DMS153 (cell line): ENCODE measurements at regions not wholly inside any gene's neighbourhood (a gene's known extent, or its start where the extent isn't known, plus 50 kb on each side); places are given as distances from the start of the nearest gene placed in this dataset.
A peak's percentile ranks its signal among the peaks of the same experiment; 100 is the strongest.
"Not testable (repeated sequence)": the region's sequence is repeated elsewhere in the genome, so short reads cannot be mapped to it uniquely, and the experiment has no call there.

ENCODE experiments used
- DNase-seq: peaks from one replicate; lab custom pipeline; 2025; lab: John Stamatoyannopoulos, UW

DNA sequence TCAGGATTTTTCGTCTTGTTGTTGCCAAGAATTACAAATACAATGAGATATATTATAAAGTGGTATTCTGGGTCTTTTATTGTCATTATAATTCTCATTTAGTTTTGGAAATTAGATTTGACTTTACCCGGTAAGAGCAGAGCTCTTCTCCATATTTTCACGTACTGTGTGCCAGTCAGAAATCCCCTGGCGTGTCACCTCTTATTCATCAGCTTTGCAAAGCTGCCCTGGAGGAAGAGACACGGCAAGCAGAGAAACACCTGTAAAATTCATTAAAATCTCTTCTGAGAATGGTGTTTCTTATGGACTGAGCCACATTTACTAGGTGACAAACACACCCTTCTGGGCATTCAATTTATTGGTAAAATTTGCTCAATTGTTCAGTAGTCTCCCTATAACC lies 440.4 kb downstream of the HINT1 start:
- DNase-seq = no peak

DNA sequence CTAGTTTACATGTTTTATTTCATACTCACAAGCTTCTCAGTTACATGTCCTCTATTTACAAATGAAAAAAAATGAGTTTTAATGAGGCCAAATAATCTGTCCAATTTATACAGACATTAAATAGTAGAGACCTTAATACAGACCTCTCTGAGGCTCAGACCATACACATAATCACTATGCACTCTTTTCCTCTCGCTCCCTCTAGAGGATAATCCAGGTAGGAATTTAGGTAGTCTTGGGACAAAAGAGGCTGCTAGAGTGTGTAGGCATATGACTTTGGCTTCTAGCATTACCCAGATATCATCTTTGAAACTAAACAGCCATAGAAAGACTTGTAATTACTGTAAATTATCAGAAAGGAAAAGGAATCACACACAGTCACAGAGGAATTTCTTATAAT lies 444.7 kb downstream of the HINT1 start:
- DNase-seq = peak; percentile 3

GRCh38 chr5:130715541-130715940 lies 449.5 kb downstream of the HINT1 start:
- no peak for DNase-seq

- no peak for DNase-seq
Observed at GRCh38 chr5:130714200-130714599, 450.9 kb downstream of the HINT1 start.

- DNase-seq = no peak
Observed at GRCh38 chr5:130712324-130712723, 452.7 kb downstream of the HINT1 start.

DNA sequence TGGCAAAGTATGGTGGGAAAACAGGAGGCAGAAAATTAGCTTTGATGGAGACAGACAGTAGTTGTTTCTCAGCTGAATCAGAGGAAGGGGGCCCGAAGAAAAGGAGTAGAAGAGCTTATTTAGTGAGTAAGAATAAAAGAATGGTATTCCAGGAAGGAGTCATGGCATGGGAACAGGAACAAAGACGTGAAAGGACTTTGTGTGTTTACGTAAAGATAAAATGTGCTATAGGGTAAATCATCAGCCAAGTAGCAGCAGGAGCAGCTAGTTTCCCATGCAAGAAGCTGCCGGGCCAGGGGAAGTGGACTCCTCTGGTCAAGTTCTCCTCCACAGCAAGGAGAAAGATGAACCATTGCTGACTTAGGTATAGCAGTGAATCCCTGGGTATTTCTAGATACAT lies 454.5 kb downstream of the HINT1 start:
- no peak for DNase-seq

DNA sequence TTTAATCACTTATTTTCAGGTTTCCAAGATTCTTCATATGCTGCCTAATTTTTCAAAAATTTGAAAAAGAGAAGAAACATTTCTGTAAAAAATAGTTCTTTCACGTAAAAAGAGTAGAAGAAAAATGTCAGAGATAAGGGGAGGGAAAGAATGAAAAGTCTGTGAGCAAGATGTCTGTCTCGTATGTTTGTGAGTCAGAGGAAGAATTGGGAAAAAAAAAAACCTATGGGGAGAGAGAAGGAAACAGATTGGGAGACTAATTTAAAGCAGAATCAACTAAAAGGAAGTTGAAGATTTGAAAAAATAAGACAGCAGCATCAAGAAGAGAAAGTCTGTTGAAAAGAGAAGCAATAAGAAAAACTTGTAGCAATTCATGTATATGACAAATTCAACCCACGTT lies 456.3 kb downstream of the HINT1 start:
- no peak for DNase-seq

- DNase-seq = no peak
Observed at GRCh38 chr5:130706696-130707095, 458.4 kb downstream of the HINT1 start.

DNA sequence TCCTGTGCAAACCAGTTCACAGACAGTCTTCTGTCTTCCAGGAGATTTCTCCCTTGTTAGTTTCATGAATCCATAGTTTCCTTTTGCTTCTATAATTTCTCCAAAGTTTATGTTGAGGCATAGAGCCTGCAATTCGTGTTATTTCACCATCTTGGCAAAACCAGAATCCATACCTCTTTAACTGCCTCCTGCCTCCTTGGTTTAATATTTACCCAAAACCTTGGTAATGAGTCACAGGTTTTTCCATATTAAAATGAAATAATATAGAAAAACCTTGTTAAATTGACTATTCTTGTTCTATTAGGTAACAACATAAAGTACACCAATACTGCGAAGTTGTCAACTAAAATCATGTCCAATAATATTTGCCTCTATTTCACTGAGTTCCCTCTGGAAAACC lies 459.7 kb downstream of the HINT1 start:
- no peak for DNase-seq

GRCh38 chr5:130693509-130693908 lies 471.5 kb downstream of the HINT1 start:
- DNase-seq = no peak

DNA sequence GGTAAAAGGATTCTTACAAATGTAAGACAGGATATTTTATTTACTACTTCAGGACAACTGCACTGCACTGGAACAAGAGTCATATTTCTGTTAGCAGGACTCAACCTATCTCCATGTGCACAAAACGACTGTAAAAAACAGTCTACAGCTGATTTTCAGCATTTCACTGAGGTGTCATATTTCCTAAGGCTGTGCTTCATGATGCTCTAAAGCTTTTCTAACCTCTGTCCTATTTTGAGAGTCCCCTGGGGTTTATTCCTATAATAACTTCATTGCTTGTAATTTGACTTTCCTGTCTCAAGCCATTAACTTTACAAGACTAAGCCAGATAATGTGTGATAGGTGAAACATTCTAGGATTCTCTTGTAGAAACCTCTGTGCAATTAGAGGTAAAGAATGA lies 472.3 kb downstream of the HINT1 start:
- DNase-seq = no peak

GRCh38 chr5:130689831-130690230 lies 475.2 kb downstream of the HINT1 start:
- DNase-seq = no peak

DNA sequence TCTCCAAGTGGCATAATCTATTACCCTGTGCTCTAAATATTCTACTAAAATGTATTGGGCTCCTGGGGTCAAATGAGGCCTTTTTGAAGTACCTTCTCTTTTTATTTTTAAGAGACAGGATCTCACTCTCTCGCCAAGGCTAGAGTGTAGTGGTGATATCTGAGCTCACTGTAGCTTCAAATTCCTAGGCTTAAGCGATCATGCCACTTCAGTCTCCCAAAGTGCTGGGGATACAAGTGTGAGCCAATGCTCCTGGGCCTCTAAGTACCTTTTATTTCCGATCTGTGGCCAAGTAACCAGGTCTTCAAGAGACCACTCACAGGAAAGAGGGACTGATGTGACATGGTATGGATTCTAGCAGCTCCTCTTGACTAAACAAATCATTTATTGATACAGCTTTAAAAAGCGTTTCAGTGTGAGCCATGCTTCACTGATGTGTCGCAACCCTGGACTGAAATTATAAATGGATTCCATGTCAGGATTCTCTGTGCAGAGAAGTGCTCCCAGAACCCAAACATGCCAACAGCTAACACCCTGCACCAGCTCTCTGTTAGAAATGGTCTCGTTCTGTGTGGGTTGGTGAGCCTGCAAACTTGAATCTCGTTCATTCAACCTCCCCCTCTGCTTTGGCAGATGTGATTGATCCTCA lies 477.8 kb downstream of the HINT1 start:
- DNase-seq = no peak

GRCh38 chr5:130678637-130679036 lies 486.4 kb downstream of the HINT1 start:
- no peak for DNase-seq

GRCh38 chr5:130666462-130666861 lies 498.6 kb downstream of the HINT1 start:
- no peak for DNase-seq

- DNase-seq = no peak
Observed at GRCh38 chr5:130652176-130652575, 512.9 kb downstream of the HINT1 start.

GRCh38 chr5:130651440-130651839 lies 513.6 kb downstream of the HINT1 start:
- no peak for DNase-seq

- DNase-seq = no peak
Observed at GRCh38 chr5:130643321-130643720, 521.7 kb downstream of the HINT1 start.

GRCh38 chr5:130642461-130642860 lies 522.6 kb downstream of the HINT1 start:
- no peak for DNase-seq

- no peak for DNase-seq
Observed at GRCh38 chr5:130627145-130627544, 537.9 kb downstream of the HINT1 start.

- DNase-seq = no peak
Observed at GRCh38 chr5:130624805-130625204, 540.3 kb downstream of the HINT1 start.

GRCh38 chr5:130616161-130616560 lies 548.9 kb downstream of the HINT1 start:
- no peak for DNase-seq

- no peak for DNase-seq
Observed at GRCh38 chr5:130605234-130605633, 559.8 kb downstream of the HINT1 start.

DNA sequence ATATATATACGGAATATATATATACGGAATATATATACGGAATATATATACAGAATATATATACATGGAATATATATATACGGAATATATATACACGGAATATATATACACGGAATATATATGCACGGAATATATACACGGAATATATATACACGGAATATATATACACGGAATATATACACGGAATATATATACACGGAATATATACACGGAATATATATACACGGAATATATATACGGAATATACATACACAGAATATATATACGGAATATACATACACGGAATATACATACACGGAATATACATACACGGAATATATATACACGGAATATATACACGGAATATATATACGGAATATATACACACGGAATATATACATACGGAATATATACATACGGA lies 568.4 kb downstream of the HINT1 start:
- not testable (repeated sequence) for DNase-seq

DNA sequence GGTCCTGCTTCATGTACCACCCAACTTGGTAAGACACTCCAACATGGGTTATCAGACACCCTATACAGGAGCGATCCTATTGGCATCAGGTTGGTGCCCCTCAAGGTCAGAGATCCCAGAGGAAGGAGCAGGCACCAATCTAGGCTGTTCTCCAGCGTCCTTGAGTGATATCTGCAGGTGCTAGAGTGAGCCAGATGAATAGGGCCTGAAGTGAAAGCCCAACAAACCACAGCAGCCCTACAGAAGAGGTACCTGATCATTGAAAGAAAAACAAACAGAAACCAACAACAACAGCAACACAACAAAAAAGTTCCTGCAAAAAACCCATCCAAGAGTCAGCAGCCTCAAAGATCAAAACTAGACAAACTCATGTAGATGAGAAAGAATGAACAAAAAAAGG lies 584.8 kb downstream of the HINT1 start:
- DNase-seq = no peak
